Spleen (tissue), 11 donors: ENCODE measurements at regions not wholly inside any gene's neighbourhood (a gene's known extent, or its start where the extent isn't known, plus 50 kb on each side); places are given as distances from the start of the nearest gene placed in this dataset.

Experiments
- DNase-seq: peaks from one replicate; pipeline ENCODE4 v3.0.0-alpha.2; 2020
- H3K27ac ChIP-seq, 8 donors: fragments of 200-600 bp; sonication (generic) in 7 of 8; 1 replicate in 4 of 8; 2 replicates in 4 of 8; pipeline versions ENCODE4 v1.5.0 to v1.8.0; 2016 to 2021; ENCODE audit warnings: inconsistent platforms in 4 of 8, mild to moderate bottlenecking in 4 of 8, moderate library complexity in 1 of 8
- H3K27me3 ChIP-seq, 7 donors: fragments of 200-600 bp; sonication (generic) in 6 of 7; replicated peaks in 1 of 7; 1 replicate in 4 of 7; 2 replicates in 3 of 7; pipeline versions ENCODE4 v1.5.0 to v1.8.0; 2016 to 2021; ENCODE audit warnings: inconsistent platforms in 3 of 7, mild to moderate bottlenecking in 1 of 7
- H3K36me3 ChIP-seq, 6 donors: fragments of 200-600 bp; sonication (generic) in 5 of 6; 1 replicate in 4 of 6; 2 replicates in 2 of 6; pipeline versions ENCODE4 v1.5.0 to v1.8.0; 2016 to 2021; ENCODE audit warnings: inconsistent platforms in 2 of 6
- H3K4me1 ChIP-seq, 6 donors: fragments of 200-600 bp; sonication (generic) in 5 of 6; 1 replicate in 3 of 6; 2 replicates in 3 of 6; pipeline versions ENCODE4 v1.5.0 to v1.8.0; 2016 to 2021; ENCODE audit warnings: inconsistent platforms in 3 of 6
- H3K4me3 ChIP-seq, 8 donors: fragments of 200-600 bp; sonication (generic) in 7 of 8; 1 replicate in 4 of 8; 2 replicates in 4 of 8; pipeline versions ENCODE4 v1.5.0 to v1.8.0; 2016 to 2021; ENCODE audit warnings: inconsistent platforms in 4 of 8, mild to moderate bottlenecking in 4 of 8, moderate library complexity in 2 of 8
- H3K9me3 ChIP-seq, 8 donors: fragments of 200-600 bp; sonication (generic) in 7 of 8; 1 replicate in 4 of 8; 2 replicates in 4 of 8; pipeline versions ENCODE4 v1.5.0 to v1.8.0; 2016 to 2021; ENCODE audit warnings: inconsistent platforms in 4 of 8
- POLR2A ChIP-seq, 3 donors: fragments of 450-650 bp; IDR thresholded peaks; one replicate each; pipeline ENCODE4 v1.5.1; 2017; ENCODE audit warnings: antibody characterized with exemption in 3 of 3, mild to moderate bottlenecking in 1 of 3
- POLR2AphosphoS5 ChIP-seq, 3 donors: sonication (generic); formaldehyde crosslinking; IDR thresholded peaks; one replicate each; pipeline ENCODE4 v1.5.1; 2017; ENCODE audit warnings: antibody characterized with exemption in 3 of 3
- WGBS, 5 donors: extraction: QIAGEN DNeasy Blood & Tissue Kit in 3 of 5; methylation state at CpG; one replicate each; pipeline versions ENCODE4 v1.1.5 to v1.1.7; 2013 to 2018; 5-methylcytosine and 5-hydroxymethylcytosine counted together
- intact Hi-C: fragments of 100-400 bp; cut with DNase I; formaldehyde crosslinking; loops from one replicate; pipeline ENCODE4 v1.15.0; 2023; ENCODE audit warnings: low total_unique reads
- TF ChIP-seq, protein P1 (sequence below), 11 experiments: fragments of 200-600 bp in 7 of 11; fragments of 450-650 bp in 4 of 11; sonication (generic) in 4 of 11; IDR thresholded peaks in 8 of 11; conservative IDR thresholded peaks in 3 of 11; 1 replicate in 7 of 11; 2 replicates in 4 of 11; pipeline versions ENCODE4 v1.4.0 to v1.8.0; 2016 to 2021; ENCODE audit warnings: antibody characterized with exemption in 11 of 11, inconsistent platforms in 4 of 11, mild to moderate bottlenecking in 1 of 11
- donor health status: healthy with polysubstance abuse.
- donor health status: DM: no; HTN: no; CAD: no; lungs with moderate emphysema.
- donor health status: DM: no; HTN: no; CAD: no.
- donor health status: Bipolar disorder and iron deficiency.
- donor health status: healthy.
- donor health status: DM: no; HTN: no; CAD: no.
- donor health status: DM: yes; HTN: yes; CAD: no.

- H3K4me3 ChIP-seq: no peak overlapping the region
- DNase-seq: no peak
- no peaks in the 10 kb centered on the region for H3K36me3 ChIP-seq
- TF ChIP-seq, protein P1, sequence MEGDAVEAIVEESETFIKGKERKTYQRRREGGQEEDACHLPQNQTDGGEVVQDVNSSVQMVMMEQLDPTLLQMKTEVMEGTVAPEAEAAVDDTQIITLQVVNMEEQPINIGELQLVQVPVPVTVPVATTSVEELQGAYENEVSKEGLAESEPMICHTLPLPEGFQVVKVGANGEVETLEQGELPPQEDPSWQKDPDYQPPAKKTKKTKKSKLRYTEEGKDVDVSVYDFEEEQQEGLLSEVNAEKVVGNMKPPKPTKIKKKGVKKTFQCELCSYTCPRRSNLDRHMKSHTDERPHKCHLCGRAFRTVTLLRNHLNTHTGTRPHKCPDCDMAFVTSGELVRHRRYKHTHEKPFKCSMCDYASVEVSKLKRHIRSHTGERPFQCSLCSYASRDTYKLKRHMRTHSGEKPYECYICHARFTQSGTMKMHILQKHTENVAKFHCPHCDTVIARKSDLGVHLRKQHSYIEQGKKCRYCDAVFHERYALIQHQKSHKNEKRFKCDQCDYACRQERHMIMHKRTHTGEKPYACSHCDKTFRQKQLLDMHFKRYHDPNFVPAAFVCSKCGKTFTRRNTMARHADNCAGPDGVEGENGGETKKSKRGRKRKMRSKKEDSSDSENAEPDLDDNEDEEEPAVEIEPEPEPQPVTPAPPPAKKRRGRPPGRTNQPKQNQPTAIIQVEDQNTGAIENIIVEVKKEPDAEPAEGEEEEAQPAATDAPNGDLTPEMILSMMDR (IDR thresholded peaks at IDR 0.05 in 8 of 11, conservative IDR thresholded peaks at IDR 0.05 in 3 of 11): no peak
- TF ChIP-seq POLR2AphosphoS5 (IDR thresholded peaks at IDR 0.05) (no peak), POLR2A (IDR thresholded peaks at IDR 0.05) (no peak)
- 71 to 84% (median 82%) methylated on average over 2 of the region's 2 CpGs for WGBS, 5 donors
- no peaks in the 10 kb centered on the region for H3K4me1 ChIP-seq
- H3K27ac ChIP-seq: no peak overlapping the region
- peaks cover 0 to 7% (median 0%) of the 10 kb centered on the region in 8 donors for H3K9me3 ChIP-seq
- intact Hi-C loops: no loop called here
- no peaks in the 10 kb centered on the region for H3K27me3 ChIP-seq
Observed at GRCh38 chr2:21939967-21940366, 816.2 kb downstream of the TDRD15 start.

DNA sequence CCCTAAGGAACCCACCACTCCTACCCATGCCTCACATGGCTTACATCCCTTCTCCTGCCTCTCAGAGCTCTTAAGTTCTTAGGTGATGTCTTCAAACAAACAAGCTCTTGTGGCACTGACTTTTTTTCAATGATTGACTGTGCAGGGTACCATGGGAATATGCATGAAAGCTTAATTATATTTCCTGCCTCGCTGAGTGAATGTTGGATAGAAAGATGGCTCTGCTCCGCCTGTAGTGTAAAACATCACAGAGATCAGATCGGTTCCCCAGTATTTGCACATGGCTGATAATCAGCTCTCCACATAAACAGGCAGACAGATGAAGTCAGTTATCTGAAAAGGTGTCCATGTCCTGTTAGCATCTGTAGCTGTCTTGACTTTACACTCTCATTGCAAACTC, 820.8 kb downstream of the TDRD15 start:
- intact Hi-C loops: no loop called here
- 78 to 90% (median 88%) methylated on average over 3 of the region's 3 CpGs for WGBS, 5 donors

DNA sequence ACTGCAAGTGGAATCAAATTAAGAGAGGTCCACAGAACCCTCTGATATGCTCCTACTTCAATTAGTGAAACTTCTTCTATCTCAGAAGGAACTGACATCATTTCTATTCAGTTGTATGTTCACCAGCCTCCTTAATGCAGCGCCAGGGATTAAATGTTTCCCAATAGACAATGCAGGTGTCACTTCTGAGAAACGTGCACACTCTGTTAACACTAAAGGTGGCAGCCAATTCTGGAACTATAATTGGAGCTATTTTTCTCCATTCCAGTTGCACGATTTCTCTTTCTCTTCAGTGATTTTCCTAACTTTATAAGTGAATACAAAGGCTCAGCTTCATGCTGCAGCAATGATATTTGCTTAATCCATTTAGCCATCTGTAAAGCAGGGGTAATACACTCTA, 821.9 kb downstream of the TDRD15 start:
- intact Hi-C loops: no loop called here
- TF ChIP-seq POLR2AphosphoS5 (IDR thresholded peaks at IDR 0.05) (no peak), POLR2A (IDR thresholded peaks at IDR 0.05) (no peak)
- TF ChIP-seq, protein P1 (IDR thresholded peaks at IDR 0.05 in 8 of 11, conservative IDR thresholded peaks at IDR 0.05 in 3 of 11): no peak
- 79 to 83% (median 82%) methylated on average over 3 of the region's 3 CpGs for WGBS, 5 donors
- Histone ChIP-seq H3K4me1 (no peaks in the 10 kb centered on the region), H3K4me3 (no peak overlapping the region), H3K36me3 (no peaks in the 10 kb centered on the region), H3K9me3 (peaks cover 0 to 7% (median 0%) of the 10 kb centered on the region in 8 donors), H3K27ac (no peak overlapping the region), H3K27me3 (no peaks in the 10 kb centered on the region)
- no peak for DNase-seq

More for the DNA sequence above, 820.8 kb downstream of the TDRD15 start:
- Histone ChIP-seq H3K27me3 (no peaks in the 10 kb centered on the region), H3K36me3 (no peaks in the 10 kb centered on the region), H3K4me3 (no peak overlapping the region), H3K4me1 (no peaks in the 10 kb centered on the region), H3K27ac (no peak overlapping the region), H3K9me3 (peaks cover 0 to 7% (median 0%) of the 10 kb centered on the region in 8 donors)
- DNase-seq: no peak
- TF ChIP-seq, protein P1 (IDR thresholded peaks at IDR 0.05 in 8 of 11, conservative IDR thresholded peaks at IDR 0.05 in 3 of 11): no peak
- TF ChIP-seq POLR2A (IDR thresholded peaks at IDR 0.05) (no peak), POLR2AphosphoS5 (IDR thresholded peaks at IDR 0.05) (no peak)

DNA sequence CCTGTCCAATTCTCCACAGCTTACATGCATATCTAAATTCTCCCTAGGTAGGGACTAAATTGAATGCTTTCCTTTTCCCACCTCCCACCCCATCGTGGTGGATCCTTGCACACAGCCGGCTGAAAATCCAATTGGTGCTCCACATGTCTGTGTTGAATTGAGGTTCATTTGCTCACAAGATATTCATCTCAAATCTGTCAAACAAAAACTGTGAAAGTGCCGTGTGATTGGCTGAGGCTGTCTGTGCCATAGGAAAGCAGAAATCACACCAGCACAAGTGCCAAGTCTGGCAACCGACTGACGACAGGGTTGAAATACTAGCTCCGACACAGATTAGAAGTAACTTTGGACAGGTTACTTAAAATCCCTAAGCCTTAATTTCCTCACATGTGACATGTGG, 823.3 kb downstream of the TDRD15 start:
- H3K4me1 ChIP-seq: no peaks in the 10 kb centered on the region
- no peaks in the 10 kb centered on the region for H3K36me3 ChIP-seq
- intact Hi-C loops: no loop called here
- 72 to 86% (median 79%) methylated on average over 6 of the region's 6 CpGs for WGBS, 5 donors
- peaks cover 0 to 7% (median 0%) of the 10 kb centered on the region in 8 donors for H3K9me3 ChIP-seq
- no peak overlapping the region for H3K4me3 ChIP-seq
- no peak overlapping the region for H3K27ac ChIP-seq
- H3K27me3 ChIP-seq: no peaks in the 10 kb centered on the region
- no peak for DNase-seq
- TF ChIP-seq POLR2A (IDR thresholded peaks at IDR 0.05) (no peak), POLR2AphosphoS5 (IDR thresholded peaks at IDR 0.05) (no peak)
- TF ChIP-seq, protein P1 (IDR thresholded peaks at IDR 0.05 in 8 of 11, conservative IDR thresholded peaks at IDR 0.05 in 3 of 11): no peak
